Stimulated activated CD8-positive, alpha-beta memory T cell treated with anti-CD3 and anti-CD28 coated beads, Interleukin-15, amount 100 ng/mL, for 24 hours (primary cell): ENCODE measurements at regions not wholly inside any gene's neighbourhood (a gene's known extent, or its start where the extent isn't known, plus 50 kb on each side); places are given as distances from the start of the nearest gene placed in this dataset.

ENCODE experiments used
- DNase-seq: peaks from one replicate; pipeline ENCODE4 v3.0.0-alpha.2; 2020; ENCODE audit warnings: low read depth

DNA sequence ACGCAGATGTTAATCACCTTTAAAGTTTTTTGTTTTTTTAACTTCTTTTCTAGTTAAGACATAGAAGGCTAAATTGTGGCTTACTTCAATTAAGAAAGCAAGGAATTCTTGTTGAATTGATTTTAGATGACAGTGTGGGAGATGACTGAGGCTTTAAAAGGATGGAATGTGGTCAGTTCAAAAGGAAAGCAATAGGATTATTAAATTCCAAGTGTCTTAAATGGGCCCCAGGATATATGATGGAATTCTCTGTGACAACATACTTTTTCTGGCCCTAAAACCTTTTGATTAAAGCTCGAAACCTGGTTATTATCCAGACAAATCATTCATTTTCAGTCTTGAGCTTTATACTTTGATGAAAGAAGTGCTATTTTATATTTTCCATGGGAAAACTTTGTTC lies 179.0 kb upstream of the TMEFF2 start:
- no peak for DNase-seq

GRCh38 chr2:192373221-192373620 lies 178.5 kb upstream of the TMEFF2 start:
- no peak for DNase-seq

- no peak for DNase-seq
Measured at GRCh38 chr2:192369969-192370368, 175.2 kb upstream of the TMEFF2 start.

DNA sequence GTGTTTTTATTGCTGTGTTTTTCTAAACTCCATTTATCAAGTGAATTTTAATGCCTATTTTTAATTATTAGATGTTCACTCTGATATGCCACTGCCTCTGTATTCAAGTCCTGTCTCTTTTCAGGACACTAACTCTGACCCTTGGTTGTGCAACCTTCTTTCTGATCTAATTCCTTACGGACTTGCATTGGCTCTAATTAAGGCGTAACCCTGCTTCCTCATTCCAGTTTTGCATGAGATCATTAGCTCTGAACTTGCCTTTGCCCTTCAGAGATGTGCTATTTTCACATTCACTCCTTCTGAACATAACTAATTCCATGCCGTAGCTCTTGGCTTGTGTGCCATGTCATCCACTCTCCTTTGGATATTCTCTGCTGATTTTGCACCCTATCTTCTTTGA lies 162.5 kb upstream of the TMEFF2 start:
- no peak for DNase-seq

GRCh38 chr2:192354512-192355244 lies 159.9 kb upstream of the TMEFF2 start:
- DNase-seq = no peak

DNA sequence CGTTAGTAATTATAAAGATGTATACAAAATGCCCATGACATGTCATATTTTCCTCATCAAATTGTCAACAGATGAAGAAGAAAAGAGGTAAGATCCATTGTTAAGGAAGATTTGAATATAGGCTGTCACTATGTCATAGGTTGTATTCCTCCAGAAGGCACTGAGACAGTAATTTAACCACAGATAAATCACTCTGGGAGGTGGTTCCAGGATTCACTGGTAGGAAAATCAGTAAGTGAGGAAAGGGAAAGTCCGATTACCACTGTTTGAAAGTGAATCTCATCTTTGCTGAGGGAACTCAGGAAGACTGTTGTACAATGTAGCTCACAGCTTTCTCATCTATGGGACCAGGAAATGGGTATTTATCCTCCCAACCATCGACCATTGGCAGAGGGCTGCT lies 152.8 kb upstream of the TMEFF2 start:
- no peak for DNase-seq

DNA sequence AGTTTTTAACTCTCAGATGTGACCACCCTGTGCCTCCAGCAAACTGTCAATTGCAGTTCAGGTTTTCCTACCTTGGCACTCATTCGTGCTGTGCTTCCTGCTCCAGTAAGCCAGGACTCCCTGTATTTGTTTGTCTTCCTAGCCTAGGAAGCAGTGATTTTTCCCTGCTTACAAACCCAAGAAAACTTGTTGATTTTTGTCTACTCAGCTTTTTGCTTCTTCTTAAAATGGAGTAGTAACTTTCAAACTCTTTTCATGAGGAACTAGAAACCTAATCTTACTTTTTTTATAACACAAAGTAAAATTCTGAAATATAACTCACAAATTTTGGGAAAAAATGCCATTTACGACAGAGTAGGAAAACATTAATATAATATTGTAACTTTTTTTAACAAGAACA lies 150.6 kb upstream of the TMEFF2 start:
- no peak for DNase-seq

GRCh38 chr2:192333642-192334041 lies 138.9 kb upstream of the TMEFF2 start:
- no peak for DNase-seq

DNA sequence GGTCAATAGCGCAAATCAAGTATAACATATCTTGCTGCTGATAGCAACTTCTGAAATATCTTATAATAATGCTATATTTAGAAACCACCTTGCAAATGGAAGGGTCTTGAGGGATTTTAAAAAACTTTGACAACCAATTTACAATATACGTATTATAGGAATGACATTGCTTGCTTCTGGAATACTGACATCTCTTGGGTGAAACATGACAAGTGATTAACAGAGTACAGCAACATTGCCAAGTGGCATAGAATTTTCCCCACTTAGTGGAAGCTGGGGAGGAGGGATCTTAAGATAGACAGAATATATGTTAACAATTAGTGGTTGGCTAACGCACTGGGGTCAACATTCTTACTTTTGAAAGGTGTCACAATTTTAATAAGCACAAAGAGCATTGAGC lies 133.6 kb upstream of the TMEFF2 start:
- no peak for DNase-seq

DNA sequence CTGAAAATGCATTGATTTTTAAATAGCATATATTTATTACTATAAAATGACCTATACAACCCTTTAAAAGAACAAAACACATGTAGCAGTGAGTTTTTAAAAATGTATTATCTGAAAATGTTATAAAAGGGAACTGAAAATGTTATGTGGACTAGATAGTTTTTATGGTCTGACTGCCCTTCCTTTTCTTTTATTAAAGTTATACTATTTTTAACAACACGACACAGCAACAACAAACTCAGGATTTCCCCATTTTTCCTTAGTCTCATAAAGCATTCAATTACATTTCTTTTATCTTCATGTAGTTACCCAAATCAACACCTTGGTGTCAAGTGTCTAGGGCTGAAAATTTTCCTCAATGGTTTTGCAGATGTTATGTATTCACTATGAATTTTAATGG lies 132.8 kb upstream of the TMEFF2 start:
- DNase-seq = no peak

GRCh38 chr2:192315543-192315942 lies 120.8 kb upstream of the TMEFF2 start:
- no peak for DNase-seq

DNA sequence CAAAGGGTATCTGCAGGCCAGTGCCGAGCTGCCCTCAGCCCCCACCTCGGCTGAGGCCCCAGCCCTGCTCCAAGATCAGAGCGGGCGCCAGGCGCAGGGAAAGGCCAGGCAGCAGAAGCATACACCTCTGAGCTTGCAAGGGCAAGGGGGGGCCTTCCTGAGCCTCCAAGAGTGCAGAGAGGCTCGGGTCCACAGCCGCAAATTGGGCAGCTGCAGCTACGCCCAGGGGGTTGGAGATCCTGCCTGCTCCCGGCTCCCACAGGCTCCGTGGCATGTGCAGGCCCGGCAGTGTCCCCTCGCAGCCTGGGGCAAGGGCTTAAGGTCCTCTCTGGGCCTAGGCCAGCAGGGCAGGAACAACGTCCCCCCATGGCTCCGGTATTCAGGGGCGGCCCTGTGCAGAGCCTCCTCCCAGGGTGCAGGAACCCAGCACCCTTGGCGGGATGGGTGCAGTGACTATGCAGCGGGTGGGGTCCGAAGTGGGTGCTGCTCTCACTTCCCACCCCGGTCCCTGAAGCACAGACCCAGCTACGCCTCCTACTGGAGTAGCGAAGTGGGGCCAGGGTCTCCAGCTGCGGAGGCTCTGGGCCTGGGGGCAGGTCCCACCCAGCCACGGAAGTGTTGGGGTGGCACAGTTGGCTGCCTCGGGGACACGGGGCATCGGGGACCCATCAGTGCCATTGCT lies 120.2 kb upstream of the TMEFF2 start:
- no peak for DNase-seq

DNA sequence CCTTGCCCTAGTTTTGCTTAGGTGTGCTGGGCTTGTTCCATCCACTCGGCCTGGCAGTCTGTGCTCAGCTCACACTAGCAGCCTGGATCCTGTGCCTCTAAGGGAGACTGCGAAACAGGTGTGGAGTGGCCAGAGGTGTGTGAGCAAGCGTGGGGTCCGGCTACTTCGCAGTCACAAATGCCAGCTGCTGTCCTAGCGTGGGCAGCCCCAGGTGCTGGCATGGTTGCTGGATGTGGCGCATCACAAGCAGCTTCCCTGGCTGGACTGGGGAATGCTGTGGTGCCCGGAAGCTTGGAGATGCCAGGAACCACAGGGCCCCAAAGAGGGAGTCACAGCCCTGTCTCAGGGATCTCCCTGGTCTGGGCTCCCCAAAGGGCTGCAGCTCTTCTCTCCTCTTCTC lies 119.0 kb upstream of the TMEFF2 start:
- no peak for DNase-seq

DNA sequence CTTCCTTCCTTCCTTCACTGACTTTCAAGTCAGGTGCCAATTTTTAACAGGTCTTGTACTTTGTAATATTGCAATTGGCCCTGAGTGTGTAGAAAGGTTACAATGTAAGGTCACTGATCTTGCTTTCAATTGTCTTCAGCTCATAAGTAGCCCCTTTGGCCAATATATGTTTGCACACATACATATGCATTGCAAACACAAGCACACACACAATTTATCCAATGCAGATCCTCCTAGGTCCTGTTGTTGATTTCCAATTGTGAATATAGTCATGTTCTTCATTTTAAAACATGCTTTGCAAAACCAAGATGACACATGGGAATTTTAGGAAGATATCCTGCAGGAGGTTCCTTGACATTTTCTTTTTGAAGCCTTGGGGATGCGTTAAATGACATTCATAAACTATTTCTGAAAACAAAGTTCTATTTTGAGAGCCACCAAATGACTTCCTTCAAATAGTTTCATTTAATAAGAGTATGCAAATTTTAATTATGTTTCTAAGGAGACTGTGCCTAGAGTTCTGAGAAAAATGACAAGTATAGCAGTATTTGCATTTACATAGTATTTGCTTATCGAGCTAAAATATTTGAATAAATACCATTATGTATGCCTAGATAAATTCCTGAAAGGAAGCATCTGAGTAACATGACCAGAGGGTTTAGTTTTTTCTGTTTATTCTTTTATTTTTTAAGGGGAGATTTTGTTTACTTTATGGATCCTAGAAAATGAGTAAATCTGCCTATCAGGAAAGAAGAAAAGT lies 117.1 kb upstream of the TMEFF2 start:
- DNase-seq = no peak

DNA sequence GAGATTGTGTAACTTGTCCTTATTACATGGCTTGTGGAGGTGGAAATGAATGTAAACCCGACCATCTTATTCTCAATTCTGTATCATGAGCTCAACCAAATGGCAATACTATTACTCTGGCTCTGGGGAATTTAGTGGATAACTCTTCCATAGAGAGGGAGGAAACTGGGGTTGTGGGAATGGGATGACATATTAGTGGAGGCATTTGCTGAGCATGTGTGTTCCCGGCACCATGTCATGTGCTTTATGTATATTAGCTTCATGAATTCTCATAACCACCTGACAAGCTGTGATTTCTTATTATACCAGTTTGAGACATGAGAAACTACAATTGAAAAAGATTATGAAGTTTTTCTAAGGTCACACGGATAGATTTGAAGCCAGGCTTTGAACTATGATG lies 112.8 kb upstream of the TMEFF2 start:
- DNase-seq = no peak

DNA sequence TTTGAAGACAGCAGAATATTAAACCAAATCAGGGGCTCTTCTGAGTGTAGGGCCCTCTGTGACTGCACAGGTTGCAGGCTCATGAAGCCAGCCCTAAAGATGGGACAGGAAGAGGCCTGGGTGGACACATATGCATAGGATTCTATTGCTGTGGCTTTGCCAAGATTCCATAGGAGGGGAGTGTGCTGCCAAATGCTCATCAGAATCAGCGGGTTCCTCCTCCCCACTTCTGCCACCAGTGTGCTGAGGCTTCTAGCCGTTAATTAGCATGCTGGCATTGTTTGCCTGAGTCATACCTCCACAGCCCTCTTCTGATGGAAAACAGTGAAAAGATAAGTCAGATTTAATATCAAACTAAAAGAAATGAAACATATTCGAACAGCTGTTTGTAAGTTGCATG lies 103.9 kb upstream of the TMEFF2 start:
- DNase-seq = no peak

GRCh38 chr2:192292478-192292877 lies 97.7 kb upstream of the TMEFF2 start:
- no peak for DNase-seq

GRCh38 chr2:192288295-192288694 lies 93.6 kb upstream of the TMEFF2 start:
- no peak for DNase-seq

DNA sequence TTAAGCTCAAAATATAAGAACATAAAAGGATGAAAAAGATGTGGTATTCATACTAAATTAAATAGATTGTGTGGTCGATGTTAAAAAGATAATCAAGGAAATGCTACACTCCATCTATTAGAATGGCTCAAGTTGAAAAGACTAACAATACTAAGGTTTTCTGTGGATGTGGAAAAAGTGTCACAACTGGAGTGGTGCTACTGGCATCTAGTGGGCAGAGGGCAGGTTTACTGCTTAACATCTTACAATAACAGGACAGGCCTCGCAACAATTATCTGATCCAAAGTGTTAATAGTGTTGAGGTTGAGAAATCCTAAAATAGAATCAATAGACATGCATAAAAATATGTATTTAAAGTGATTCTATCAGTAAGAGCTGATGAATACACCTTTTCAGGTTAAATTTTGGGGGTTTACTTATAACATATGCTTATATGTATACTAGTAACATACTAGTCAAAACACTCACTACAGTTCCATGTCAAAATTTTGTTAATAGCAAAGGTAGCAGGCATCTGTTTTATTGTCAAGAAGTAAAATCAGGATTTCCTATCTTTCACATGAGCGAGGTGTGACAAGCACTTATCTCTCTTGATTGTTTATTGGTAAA lies 91.5 kb upstream of the TMEFF2 start:
- no peak for DNase-seq

- no peak for DNase-seq
Measured at GRCh38 chr2:192283450-192283849, 88.7 kb upstream of the TMEFF2 start.

DNA sequence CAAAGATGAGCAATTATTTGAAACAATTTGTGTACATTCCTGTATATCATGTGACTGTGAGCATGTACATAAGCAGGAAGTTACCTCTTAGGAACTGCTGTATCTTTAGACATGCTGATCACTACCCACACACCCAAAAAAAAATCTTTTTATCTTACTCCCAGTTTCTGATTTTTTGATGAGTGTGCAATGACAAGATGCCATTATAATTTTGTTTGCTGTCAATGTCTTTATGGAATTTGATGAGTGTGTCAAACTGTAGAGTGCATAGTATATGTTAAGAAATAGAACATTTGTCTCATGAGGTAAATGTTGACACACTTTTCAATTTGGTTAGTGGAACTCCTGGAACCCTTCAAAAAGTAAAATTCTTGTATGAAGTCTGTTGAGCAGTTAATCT lies 84.0 kb upstream of the TMEFF2 start:
- no peak for DNase-seq

- DNase-seq = no peak
Measured at GRCh38 chr2:192277494-192278109, 82.9 kb upstream of the TMEFF2 start.
